ENCODE measurements at regions not wholly inside any gene's neighbourhood (a gene's known extent, or its start where the extent isn't known, plus 50 kb on each side); places are given as distances from the start of the nearest gene placed in this dataset.

GRCh38 chr9:35555246-35555701 lies 49.8 kb upstream of the TESK1 start:
- no peak overlapping the region for H3K9ac ChIP-seq (ENCODE audit: insufficient read depth, low read depth, low read length)

More at GRCh38 chr9:35555246-35555701, 49.8 kb upstream of the TESK1 start:
- Histone ChIP-seq H3K27me3 (ENCODE audit: control insufficient read depth in 1 of 2, insufficient read depth in 2 of 2, low read length in 2 of 2) (no peaks in the 10 kb centered on the region), H3K4me2 (ENCODE audit: low read depth, low read length) (no peak overlapping the region), H3K9me3 (ENCODE audit: low read length) (no peaks in the 10 kb centered on the region), H3K4me3 (replicated peaks in 1 of 3; ENCODE audit: insufficient read depth in 1 of 3, low read depth in 2 of 3, low read length in 3 of 3) (no peak overlapping the region), H3K79me2 (ENCODE audit: insufficient read depth, low read length) (no peaks in the 10 kb centered on the region), H2AFZ (ENCODE audit: low read length) (no peak overlapping the region), H4K20me1 (ENCODE audit: insufficient read depth, low read length) (no peaks in the 10 kb centered on the region), H3K36me3 (replicated peaks in 1 of 2; ENCODE audit: control insufficient read depth in 1 of 2, insufficient read depth in 2 of 2, low read length in 2 of 2) (peaks cover 3 to 16% of the 10 kb centered on the region in 2 experiments; a peak in 4 of 5 replicates), H3K27ac (ENCODE audit: extremely low read length, insufficient read depth, low read length) (no peak overlapping the region), H3K4me1 (ENCODE audit: insufficient read depth, low read length) (peaks cover 11% of the 10 kb centered on the region)
- CTCF ChIA-PET (ENCODE audit: low intra/inter-chr PET ratio, low total read pairs) = no interaction called here
- no peak for ATAC-seq
- POLR2A ChIA-PET = no interaction called here
- FAIRE-seq = no peak
- in situ Hi-C loops (cut with HindIII; ENCODE audit: extremely low pct_ligation_motif_present, low pct_unique_long_range_greater_than_20kb) (no loop called here), intact Hi-C loops (cut with micrococcal nuclease; ENCODE audit: unreplicated experiment) (loop anchor here (2.0 to 10.0 kb wide), 2 partner anchors 66 to 360 kb away; no protein-coding TSS in a partner anchor)
- no peak for DNase-seq (ENCODE audit: low spot score)
- BruUV-seq (replicated peaks) = no TSS peak
- TF ChIP-seq ZNF224 (CRISPR knock-in tag; IDR thresholded peaks at IDR 0.05) = no peak
- no peak for TF ChIP-seq KAT8 (CRISPR knock-in tag; IDR thresholded peaks at IDR 0.05)
- TF ChIP-seq GABPA (IDR thresholded peaks at IDR 0.05; ENCODE audit: low read depth, low read length) = no peak
- no peak for TF ChIP-seq GABPA (CRISPR knock-in tag; IDR thresholded peaks at IDR 0.05; ENCODE audit: low read depth)
- WGBS (ENCODE audit: low lambda C conversion rate) = 90% methylated on average over 9 of the region's 13 CpGs

Data from HepG2 (cell line).